ENCODE measurements at regions not wholly inside any gene's neighbourhood (a gene's known extent, or its start where the extent isn't known, plus 50 kb on each side); places are given as distances from the start of the nearest gene placed in this dataset.

GRCh38 chr4:12689457-12689856 is 794.7 kb downstream of the RAB28 start:
- H3K9me3 ChIP-seq (ENCODE audit: control insufficient read depth, insufficient read depth, low read length), result peaks cover 5% of the 10 kb centered on the region
- no peaks in the 10 kb centered on the region for H3K4me1 ChIP-seq (ENCODE audit: control insufficient read depth, insufficient read depth, low read length)
- no peak overlapping the region for H3K4me2 ChIP-seq (ENCODE audit: low read depth, low read length)
- no peak overlapping the region for H3K23ac ChIP-seq (ENCODE audit: low read depth, low read length)
- ChIA-PET CTCF (no interaction called here), POLR2A (ENCODE audit: unreplicated experiment) (no interaction called here)
- H3K27me3 ChIP-seq (ENCODE audit: control insufficient read depth, insufficient read depth, low read length), result no peaks in the 10 kb centered on the region
- no TSS peak for BruUV-seq (replicated peaks)
- H3K4ac ChIP-seq (ENCODE audit: low read depth, low read length), result no peak overlapping the region
- H3K36me3 ChIP-seq (ENCODE audit: control insufficient read depth, insufficient read depth, low read length), result no peaks in the 10 kb centered on the region
- no peaks in the 10 kb centered on the region for H3K79me1 ChIP-seq (ENCODE audit: low read depth in 1 of 2, low read length in 2 of 2)
- WGBS, 2 experiments (ENCODE audit: extremely low coverage in 2 of 2, insufficient read length in 1 of 2), result no CpG with 5 or more reads among the region's 2 CpGs
- no peaks in the 10 kb centered on the region for H3K9me1 ChIP-seq (ENCODE audit: insufficient read depth, low read length)
- no peak overlapping the region for H4K5ac ChIP-seq (ENCODE audit: low read depth, low read length)
- in situ Hi-C loops (cut with MboI; ENCODE audit: low sequenced_read_pairs), result no loop called here
- no peak for DNase-seq
- H2BK15ac ChIP-seq (ENCODE audit: low read depth, low read length), result no peak overlapping the region
- no peak overlapping the region for H3K27ac ChIP-seq (ENCODE audit: insufficient read depth, low read length)
- no peak overlapping the region for H4K8ac ChIP-seq (ENCODE audit: low read depth in 2 of 2, low read length in 2 of 2)
- no peak for TF ChIP-seq MAFK (IDR thresholded peaks at IDR 0.05; ENCODE audit: low read depth, low read length)
- no peak for TF ChIP-seq RCOR1 (IDR thresholded peaks at IDR 0.05; ENCODE audit: insufficient replicate concordance, low read length)
- no peak for TF ChIP-seq CEBPB (IDR thresholded peaks at IDR 0.05; ENCODE audit: low read depth, low read length)
- TF ChIP-seq, protein P1, sequence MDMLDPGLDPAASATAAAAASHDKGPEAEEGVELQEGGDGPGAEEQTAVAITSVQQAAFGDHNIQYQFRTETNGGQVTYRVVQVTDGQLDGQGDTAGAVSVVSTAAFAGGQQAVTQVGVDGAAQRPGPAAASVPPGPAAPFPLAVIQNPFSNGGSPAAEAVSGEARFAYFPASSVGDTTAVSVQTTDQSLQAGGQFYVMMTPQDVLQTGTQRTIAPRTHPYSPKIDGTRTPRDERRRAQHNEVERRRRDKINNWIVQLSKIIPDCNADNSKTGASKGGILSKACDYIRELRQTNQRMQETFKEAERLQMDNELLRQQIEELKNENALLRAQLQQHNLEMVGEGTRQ (IDR thresholded peaks at IDR 0.05; ENCODE audit: low read depth, low read length), result no peak
- no peak for TF ChIP-seq SMC3 (IDR thresholded peaks at IDR 0.05; ENCODE audit: low read depth, low read length)
- no peak for TF ChIP-seq MAZ (IDR thresholded peaks at IDR 0.05; ENCODE audit: borderline replicate concordance, low read depth, low read length)
- no peak for TF ChIP-seq MXI1 (IDR thresholded peaks at IDR 0.05; ENCODE audit: borderline replicate concordance, low read depth, low read length)
- no peak overlapping the region for H2BK20ac ChIP-seq (ENCODE audit: low read depth, low read length)
- H2BK5ac ChIP-seq (ENCODE audit: low read depth, low read length, poor library complexity, severe bottlenecking), result no peak overlapping the region
- no peak overlapping the region for H3K4me3 ChIP-seq (ENCODE audit: insufficient read depth, low read depth, low read length)
- H3K18ac ChIP-seq (ENCODE audit: low read depth, low read length), result no peak overlapping the region
- no peak overlapping the region for H3K14ac ChIP-seq (replicated peaks; ENCODE audit: low read depth, low read length)
- H4K20me1 ChIP-seq (ENCODE audit: insufficient read depth, low read length), result no peaks in the 10 kb centered on the region
- no peak overlapping the region for H2AK9ac ChIP-seq (replicated peaks; ENCODE audit: low read depth, low read length, poor library complexity)
- H3K56ac ChIP-seq (ENCODE audit: extremely low read depth, insufficient read depth, low read length), result no peak overlapping the region
- intact Hi-C loops (cut with micrococcal nuclease), result no loop called here
- no peak overlapping the region for H2BK120ac ChIP-seq (ENCODE audit: low read depth, low read length)
- no peak overlapping the region for H3K9ac ChIP-seq (ENCODE audit: low read depth, low read length)
- no peak overlapping the region for H4K91ac ChIP-seq (ENCODE audit: insufficient read depth, low read depth, low read length)
- dilution Hi-C loops (cut with HindIII; ENCODE audit: low sequenced_read_pairs, unreplicated experiment), result no loop called here
- H2AFZ ChIP-seq (replicated peaks; ENCODE audit: low read length, poor library complexity), result no peak overlapping the region
- H2AK5ac ChIP-seq (ENCODE audit: low read depth, low read length), result no peak overlapping the region
- ATAC-seq (ENCODE audit: low read depth), result no peak
